GM21390 (cell line): ENCODE measurements at regions not wholly inside any gene's neighbourhood (a gene's known extent, or its start where the extent isn't known, plus 50 kb on each side); places are given as distances from the start of the nearest gene placed in this dataset.
"Not testable (repeated sequence)": the region's sequence is repeated elsewhere in the genome, so short reads cannot be mapped to it uniquely, and the experiment has no call there.

Source experiments
- ATAC-seq: cut with Tn5 transposase; IDR thresholded peaks from one replicate; pipeline ENCODE4 v1.9.1; 2021; ENCODE audit not compliant: unreplicated experiment

GRCh38 chr10:25797888-25798429, 136.1 kb upstream of the MYO3A start:
- ATAC-seq, result no peak

- no peak for ATAC-seq
Measured at GRCh38 chr10:25804505-25804904, 129.5 kb upstream of the MYO3A start.

- no peak for ATAC-seq
Measured at GRCh38 chr10:25805986-25806385, 128.0 kb upstream of the MYO3A start.

- no peak for ATAC-seq
Measured at GRCh38 chr10:25808372-25808771, 125.7 kb upstream of the MYO3A start.

- ATAC-seq, result no peak
Measured at GRCh38 chr10:25811052-25811685, 122.9 kb upstream of the MYO3A start.

GRCh38 chr10:25813511-25813910, 120.5 kb upstream of the MYO3A start:
- no peak for ATAC-seq

- ATAC-seq, result no peak
Measured at GRCh38 chr10:25815236-25815635, 118.8 kb upstream of the MYO3A start.

GRCh38 chr10:25815999-25816768, 117.8 kb upstream of the MYO3A start:
- ATAC-seq, result no peak

GRCh38 chr10:25817200-25817599, 116.8 kb upstream of the MYO3A start:
- no peak for ATAC-seq

- ATAC-seq, result no peak
Measured at GRCh38 chr10:25818751-25819150, 115.3 kb upstream of the MYO3A start.

- ATAC-seq, result no peak
Measured at GRCh38 chr10:25820472-25820871, 113.6 kb upstream of the MYO3A start.

- ATAC-seq, result no peak
Measured at GRCh38 chr10:25820874-25821273, 113.2 kb upstream of the MYO3A start.

- ATAC-seq, result no peak
Measured at GRCh38 chr10:25824050-25824449, 110.0 kb upstream of the MYO3A start.

GRCh38 chr10:25828475-25828874, 105.6 kb upstream of the MYO3A start:
- no peak for ATAC-seq

GRCh38 chr10:25831080-25831479, 102.9 kb upstream of the MYO3A start:
- no peak for ATAC-seq

GRCh38 chr10:25839683-25840082, 94.3 kb upstream of the MYO3A start:
- ATAC-seq, result no peak

- not testable (repeated sequence) for ATAC-seq
Measured at GRCh38 chr10:25840875-25841274, 93.2 kb upstream of the MYO3A start.

- ATAC-seq, result no peak
Measured at GRCh38 chr10:25842146-25842545, 91.9 kb upstream of the MYO3A start.

GRCh38 chr10:25843551-25844170, 90.4 kb upstream of the MYO3A start:
- ATAC-seq, result no peak

- ATAC-seq, result not testable (repeated sequence)
Measured at GRCh38 chr10:25844716-25845115, 89.3 kb upstream of the MYO3A start.

GRCh38 chr10:25849268-25849667, 84.8 kb upstream of the MYO3A start:
- no peak for ATAC-seq

GRCh38 chr10:25849988-25850387, 84.0 kb upstream of the MYO3A start:
- no peak for ATAC-seq
